GM23338 (cell line): ENCODE measurements at regions not wholly inside any gene's neighbourhood (a gene's known extent, or its start where the extent isn't known, plus 50 kb on each side); places are given as distances from the start of the nearest gene placed in this dataset.

Source experiments
- ATAC-seq: fragments of 200-7000 bp; cut with Tn5 transposase; 3 replicates; pipeline ENCODE4 v1.9.1; 2020
- DNase-seq: peaks from one replicate; pipeline ENCODE4 v3.0.0-alpha.2; 2015; ENCODE audit warnings: low spot score
- H2AFZ ChIP-seq: fragments of 200-600 bp; sonication (generic); 2 replicates; pipeline ENCODE4 v1.8.0; 2016; ENCODE audit warnings: antibody characterized with exemption, mild to moderate bottlenecking, moderate library complexity
- H3F3A ChIP-seq: fragments of 200-600 bp; sonication (generic); replicated peaks from 2 replicates; pipeline ENCODE4 v1.8.0; 2017; ENCODE audit warnings: antibody characterized with exemption, mixed run types, low read depth
- H3K27ac ChIP-seq: fragments of 200-600 bp; sonication (generic); 2 replicates; pipeline ENCODE4 v1.6.1; 2016; ENCODE audit warnings: low read depth
- H3K27me3 ChIP-seq: fragments of 200-600 bp; sonication (generic); 2 replicates; pipeline ENCODE4 v1.8.0; 2016; ENCODE audit warnings: mild to moderate bottlenecking, mixed run types, moderate library complexity; ENCODE audit not compliant: insufficient read depth
- H3K36me3 ChIP-seq: fragments of 200-600 bp; sonication (generic); 2 replicates; pipeline ENCODE4 v1.8.0; 2016; ENCODE audit warnings: mild to moderate bottlenecking; ENCODE audit not compliant: insufficient read depth
- H3K4me1 ChIP-seq: fragments of 200-600 bp; sonication (generic); 2 replicates; pipeline ENCODE4 v1.8.0; 2016; ENCODE audit warnings: mild to moderate bottlenecking, moderate library complexity; ENCODE audit not compliant: insufficient read depth
- H3K4me2 ChIP-seq: fragments of 200-600 bp; sonication (generic); 2 replicates; pipeline ENCODE4 v1.7.1; 2017; ENCODE audit warnings: mixed run types
- H3K4me3 ChIP-seq: fragments of 200-600 bp; sonication (generic); 2 replicates; pipeline ENCODE4 v1.6.1; 2016; ENCODE audit warnings: mixed run types
- H3K79me2 ChIP-seq: fragments of 200-600 bp; sonication (generic); replicated peaks from 2 replicates; pipeline ENCODE4 v1.8.0; 2017; ENCODE audit warnings: mild to moderate bottlenecking; ENCODE audit not compliant: insufficient read depth
- H3K9me2 ChIP-seq: fragments of 200-600 bp; sonication (generic); 2 replicates; pipeline ENCODE4 v1.8.0; 2017; ENCODE audit not compliant: insufficient read depth
- H4K20me1 ChIP-seq: fragments of 200-600 bp; sonication (generic); replicated peaks from 2 replicates; pipeline ENCODE4 v1.8.0; 2017; ENCODE audit warnings: mild to moderate bottlenecking; ENCODE audit not compliant: insufficient read depth
- H3K27ac Mint-ChIP-seq: 2 replicates; pipeline ENCODE4 v1.8.0; 2020; ENCODE audit warnings: inconsistent platforms, mild to moderate bottlenecking, moderate library complexity, mixed read lengths
- H3K27me3 Mint-ChIP-seq: 3 replicates; pipeline ENCODE4 v1.8.0; 2022; ENCODE audit warnings: low read depth, mild to moderate bottlenecking, moderate library complexity, mixed read lengths, inconsistent platforms; ENCODE audit not compliant: insufficient read depth, poor library complexity
- H3K36me3 Mint-ChIP-seq: 3 replicates; pipeline ENCODE4 v1.8.0; 2021; ENCODE audit warnings: low read depth, mild to moderate bottlenecking, inconsistent platforms, moderate library complexity, mixed read lengths
- H3K4me1 Mint-ChIP-seq: 3 replicates; pipeline ENCODE4 v1.8.0; 2020; ENCODE audit warnings: mild to moderate bottlenecking, inconsistent platforms, mixed read lengths
- H3K4me3 Mint-ChIP-seq: 3 replicates; pipeline ENCODE4 v1.8.0; 2021; ENCODE audit warnings: moderate library complexity, mild to moderate bottlenecking, inconsistent platforms, mixed read lengths
- H3K9me3 Mint-ChIP-seq: 3 replicates; pipeline ENCODE4 v1.8.0; 2020; ENCODE audit warnings: moderate library complexity, mild to moderate bottlenecking, inconsistent platforms, mixed read lengths
- CREB1 ChIP-seq: fragments of 250-450 bp; sonication (Bioruptor Pico); IDR thresholded peaks from 2 replicates; pipeline ENCODE4 v1.5.0; 2020; ENCODE audit warnings: low read depth, mild to moderate bottlenecking, moderate library complexity
- CTCF ChIP-seq, 2 experiments: fragments of 200-600 bp in 1 of 2; sonication (generic) in 1 of 2; conservative IDR thresholded peaks; 2 replicates each; pipeline versions ENCODE4 v1.5.1 to v1.6.1; 2016 to 2017; ENCODE audit warnings: antibody characterized with exemption in 2 of 2, low read depth in 2 of 2, mild to moderate bottlenecking in 2 of 2, moderate library complexity in 1 of 2
- EZH2 ChIP-seq: fragments of 200-600 bp; sonication (generic); IDR thresholded peaks from one replicate; pipeline ENCODE4 v1.8.0; 2017; ENCODE audit warnings: antibody characterized with exemption, mild to moderate bottlenecking, low read depth; ENCODE audit not compliant: unreplicated experiment
- EZH2phosphoT487 ChIP-seq: fragments of 200-600 bp; sonication (generic); IDR thresholded peaks from one replicate; pipeline ENCODE4 v1.8.1; 2018; ENCODE audit warnings: antibody characterized with exemption; ENCODE audit not compliant: unreplicated experiment
- JUNB ChIP-seq: IDR thresholded peaks from one replicate; pipeline ENCODE4 v1.6.1; 2016; ENCODE audit warnings: antibody characterized with exemption; ENCODE audit not compliant: unreplicated experiment
- NANOG ChIP-seq: IDR thresholded peaks from 2 replicates; pipeline ENCODE4 v1.6.1; 2016; ENCODE audit warnings: antibody characterized with exemption, borderline replicate concordance
- POLR2AphosphoS5 ChIP-seq: IDR thresholded peaks from 2 replicates; pipeline ENCODE4 v1.6.1; 2016; ENCODE audit warnings: antibody characterized with exemption, low read depth
- STAT1 ChIP-seq: IDR thresholded peaks from one replicate; pipeline ENCODE4 v1.6.1; 2016; ENCODE audit warnings: antibody characterized with exemption; ENCODE audit not compliant: unreplicated experiment
- ZNF114 ChIP-seq: fragments of 250-450 bp; sonication (Bioruptor Pico); IDR thresholded peaks from 2 replicates; pipeline ENCODE4 v1.5.0; 2020; ENCODE audit warnings: mild to moderate bottlenecking, moderate library complexity
- ZNF331 ChIP-seq: fragments of 250-450 bp; sonication (Bioruptor Pico); IDR thresholded peaks from 2 replicates; pipeline ENCODE4 v1.5.0; 2020; ENCODE audit warnings: low read depth, mild to moderate bottlenecking, moderate library complexity
- ZNF462 ChIP-seq: fragments of 250-450 bp; sonication (Bioruptor Pico); IDR thresholded peaks from 2 replicates; pipeline ENCODE4 v1.5.0; 2020; ENCODE audit warnings: mild to moderate bottlenecking, moderate library complexity

- Histone ChIP-seq H3K36me3 (no peaks in the 10 kb centered on the region), H3K27me3 (no peaks in the 10 kb centered on the region), H3F3A (no peaks in the 10 kb centered on the region), H2AFZ (no peak overlapping the region), H3K9me2 (no peaks in the 10 kb centered on the region), H3K79me2 (no peaks in the 10 kb centered on the region), H4K20me1 (no peaks in the 10 kb centered on the region), H3K4me3 (no peak overlapping the region), H3K4me2 (no peak overlapping the region), H3K27ac (no peak overlapping the region), H3K4me1 (peaks cover 3% of the 10 kb centered on the region; the same call in 1 of the 2 replicates)
- no peak for TF ChIP-seq CTCF (conservative IDR thresholded peaks at IDR 0.05; ENCODE audit: low read depth in 2 of 2)
- TF ChIP-seq JUNB, result no peak
- no peak for TF ChIP-seq EZH2
- TF ChIP-seq ZNF114, result no peak
- TF ChIP-seq STAT1, result no peak
- Mint-ChIP-seq H3K27ac (no peak overlapping the region), H3K36me3 (peaks cover 5% of the 10 kb centered on the region; the same call in 2 of the 3 replicates), H3K27me3 (no peaks in the 10 kb centered on the region), H3K9me3 (no peaks in the 10 kb centered on the region; the same call in 2 of the 3 replicates), H3K4me1 (peaks cover 6% of the 10 kb centered on the region; the same call in 2 of the 3 replicates), H3K4me3 (no peak overlapping the region)
- no peak for DNase-seq
- ATAC-seq, result no peak
These were observed 787.8 kb downstream of the LIG4 start for GRCh38 chr13:107427536-107427935.

- Mint-ChIP-seq H3K27ac (no peak overlapping the region), H3K36me3 (no peaks in the 10 kb centered on the region), H3K9me3 (no peaks in the 10 kb centered on the region; the same call in 2 of the 3 replicates), H3K27me3 (no peaks in the 10 kb centered on the region), H3K4me1 (peaks cover 11% of the 10 kb centered on the region), H3K4me3 (no peak overlapping the region)
- peaks cover 3% of the 10 kb centered on the region; the same call in 1 of the 2 replicates for H3K4me1 ChIP-seq
- H3K4me3 ChIP-seq, result no peak overlapping the region
- no peak overlapping the region for H2AFZ ChIP-seq
- H3F3A ChIP-seq, result no peaks in the 10 kb centered on the region
- H3K36me3 ChIP-seq, result no peaks in the 10 kb centered on the region
- no peak overlapping the region for H3K4me2 ChIP-seq
- no peak overlapping the region for H3K27ac ChIP-seq
- no peaks in the 10 kb centered on the region for H3K27me3 ChIP-seq
- no peaks in the 10 kb centered on the region for H3K9me2 ChIP-seq
- H3K79me2 ChIP-seq, result no peaks in the 10 kb centered on the region
- no peak for TF ChIP-seq ZNF114
- DNase-seq, result no peak
- H4K20me1 ChIP-seq, result no peaks in the 10 kb centered on the region
- no peak for ATAC-seq
These were observed 792.9 kb downstream of the LIG4 start for GRCh38 chr13:107422421-107422820.

- no peak for DNase-seq
- Mint-ChIP-seq H3K4me3 (no peak overlapping the region), H3K27ac (no peak overlapping the region), H3K9me3 (no peaks in the 10 kb centered on the region; the same call in 2 of the 3 replicates), H3K27me3 (no peaks in the 10 kb centered on the region), H3K4me1 (peaks cover 11% of the 10 kb centered on the region), H3K36me3 (no peaks in the 10 kb centered on the region)
- Histone ChIP-seq H3K4me3 (no peak overlapping the region), H3K79me2 (no peaks in the 10 kb centered on the region), H3F3A (no peaks in the 10 kb centered on the region), H3K36me3 (no peaks in the 10 kb centered on the region), H3K9me2 (no peaks in the 10 kb centered on the region), H3K4me2 (no peak overlapping the region), H2AFZ (no peak overlapping the region), H3K27me3 (no peaks in the 10 kb centered on the region), H3K27ac (no peak overlapping the region), H4K20me1 (no peaks in the 10 kb centered on the region), H3K4me1 (peaks cover 3% of the 10 kb centered on the region; the same call in 1 of the 2 replicates)
- no peak for ATAC-seq
- TF ChIP-seq ZNF462 (no peak), CREB1 (CRISPR knock-in tag) (no peak), STAT1 (no peak), EZH2phosphoT487 (no peak), POLR2AphosphoS5 (no peak), NANOG (no peak), ZNF331 (CRISPR knock-in tag) (no peak)
These were observed 793.4 kb downstream of the LIG4 start for GRCh38 chr13:107421951-107422350.
